Left ventricle myocardium inferior (tissue), 1 donor: ENCODE measurements at regions not wholly inside any gene's neighbourhood (a gene's known extent, or its start where the extent isn't known, plus 50 kb on each side); places are given as distances from the start of the nearest gene placed in this dataset.

Experiments used
- DNase-seq: peaks from one replicate; pipeline ENCODE4 v3.0.0-alpha.2; 2020
- H3K27ac ChIP-seq: fragments of 200-600 bp; replicated peaks from 2 replicates; pipeline ENCODE4 v1.8.0; 2021
- H3K27me3 ChIP-seq: fragments of 200-600 bp; 2 replicates; pipeline ENCODE4 v1.8.0; 2021; ENCODE audit warnings: low read depth
- H3K36me3 ChIP-seq: fragments of 200-600 bp; 2 replicates; pipeline ENCODE4 v1.8.0; 2021
- H3K4me1 ChIP-seq: fragments of 200-600 bp; 2 replicates; pipeline ENCODE4 v1.8.0; 2021
- H3K4me3 ChIP-seq: fragments of 200-600 bp; 2 replicates; pipeline ENCODE4 v1.8.0; 2021; ENCODE audit warnings: mild to moderate bottlenecking, moderate library complexity
- H3K9me3 ChIP-seq: fragments of 200-600 bp; replicated peaks from 2 replicates; pipeline ENCODE4 v1.8.0; 2021
- intact Hi-C: fragments of 100-400 bp; cut with micrococcal nuclease; formaldehyde crosslinking; loops from one replicate; pipeline ENCODE4 v1.11.0; 2022
- TF ChIP-seq, protein P1 (sequence below): fragments of 200-600 bp; IDR thresholded peaks from 2 replicates; pipeline ENCODE4 v1.8.0; 2021; ENCODE audit warnings: antibody characterized with exemption, mild to moderate bottlenecking, borderline replicate concordance
- donor health status: DM: no; HTN: yes; CAD: no; lungs with severe emphysema.

DNA sequence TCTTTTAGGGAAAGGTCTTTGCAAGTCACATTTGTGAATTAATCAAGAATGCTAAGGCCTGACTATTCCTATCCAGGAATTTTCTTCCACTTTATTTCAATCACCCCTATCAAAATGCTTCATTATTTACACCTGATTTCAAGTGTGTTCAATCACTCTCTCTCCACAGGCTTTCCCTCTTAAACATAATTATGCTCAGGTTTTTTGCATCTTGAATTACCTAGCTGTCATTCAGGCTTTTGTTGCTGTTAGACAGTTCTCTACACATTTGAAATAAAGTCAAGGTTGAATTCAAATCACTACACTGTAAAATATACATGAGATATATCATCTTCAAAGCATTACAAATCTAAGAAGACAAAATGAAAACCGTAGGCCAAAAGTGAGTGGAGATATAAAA is 941.3 kb upstream of the SLITRK1 start:
- H3K36me3 ChIP-seq: no peaks in the 10 kb centered on the region
- intact Hi-C loops: no loop called here

DNA sequence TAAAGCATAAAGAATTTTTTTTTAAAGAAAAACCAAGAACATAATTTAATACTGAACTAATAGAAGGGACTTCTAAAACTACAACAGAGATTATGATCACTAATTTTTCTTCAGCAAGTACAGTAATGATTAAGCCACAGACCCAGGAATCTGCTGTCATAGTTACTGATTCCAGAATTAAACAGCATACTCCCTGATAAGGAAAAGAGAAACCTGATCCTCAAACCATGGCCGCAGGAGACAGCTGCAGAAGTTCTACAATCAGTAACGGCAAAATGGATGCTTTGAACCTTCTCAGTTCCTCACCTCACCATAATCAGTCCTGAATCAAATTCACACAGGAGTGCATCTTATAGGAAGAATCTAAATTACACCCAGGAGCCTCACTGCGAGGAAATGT is 939.0 kb upstream of the SLITRK1 start:
- no peaks in the 10 kb centered on the region for H3K27me3 ChIP-seq
- no peaks in the 10 kb centered on the region for H3K4me1 ChIP-seq
- peaks cover 5% of the 10 kb centered on the region for H3K9me3 ChIP-seq
- intact Hi-C loops: no loop called here
- TF ChIP-seq, protein P1, sequence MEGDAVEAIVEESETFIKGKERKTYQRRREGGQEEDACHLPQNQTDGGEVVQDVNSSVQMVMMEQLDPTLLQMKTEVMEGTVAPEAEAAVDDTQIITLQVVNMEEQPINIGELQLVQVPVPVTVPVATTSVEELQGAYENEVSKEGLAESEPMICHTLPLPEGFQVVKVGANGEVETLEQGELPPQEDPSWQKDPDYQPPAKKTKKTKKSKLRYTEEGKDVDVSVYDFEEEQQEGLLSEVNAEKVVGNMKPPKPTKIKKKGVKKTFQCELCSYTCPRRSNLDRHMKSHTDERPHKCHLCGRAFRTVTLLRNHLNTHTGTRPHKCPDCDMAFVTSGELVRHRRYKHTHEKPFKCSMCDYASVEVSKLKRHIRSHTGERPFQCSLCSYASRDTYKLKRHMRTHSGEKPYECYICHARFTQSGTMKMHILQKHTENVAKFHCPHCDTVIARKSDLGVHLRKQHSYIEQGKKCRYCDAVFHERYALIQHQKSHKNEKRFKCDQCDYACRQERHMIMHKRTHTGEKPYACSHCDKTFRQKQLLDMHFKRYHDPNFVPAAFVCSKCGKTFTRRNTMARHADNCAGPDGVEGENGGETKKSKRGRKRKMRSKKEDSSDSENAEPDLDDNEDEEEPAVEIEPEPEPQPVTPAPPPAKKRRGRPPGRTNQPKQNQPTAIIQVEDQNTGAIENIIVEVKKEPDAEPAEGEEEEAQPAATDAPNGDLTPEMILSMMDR: no peak
- H3K27ac ChIP-seq: no peak overlapping the region
- DNase-seq: no peak
- H3K4me3 ChIP-seq: no peak overlapping the region
- H3K36me3 ChIP-seq: no peaks in the 10 kb centered on the region

More for the DNA sequence above, 941.3 kb upstream of the SLITRK1 start:
- Histone ChIP-seq H3K9me3 (peaks cover 5% of the 10 kb centered on the region), H3K4me1 (no peaks in the 10 kb centered on the region), H3K4me3 (no peak overlapping the region), H3K27ac (no peak overlapping the region), H3K27me3 (no peaks in the 10 kb centered on the region)
- TF ChIP-seq, protein P1: no peak
- DNase-seq: no peak

DNA sequence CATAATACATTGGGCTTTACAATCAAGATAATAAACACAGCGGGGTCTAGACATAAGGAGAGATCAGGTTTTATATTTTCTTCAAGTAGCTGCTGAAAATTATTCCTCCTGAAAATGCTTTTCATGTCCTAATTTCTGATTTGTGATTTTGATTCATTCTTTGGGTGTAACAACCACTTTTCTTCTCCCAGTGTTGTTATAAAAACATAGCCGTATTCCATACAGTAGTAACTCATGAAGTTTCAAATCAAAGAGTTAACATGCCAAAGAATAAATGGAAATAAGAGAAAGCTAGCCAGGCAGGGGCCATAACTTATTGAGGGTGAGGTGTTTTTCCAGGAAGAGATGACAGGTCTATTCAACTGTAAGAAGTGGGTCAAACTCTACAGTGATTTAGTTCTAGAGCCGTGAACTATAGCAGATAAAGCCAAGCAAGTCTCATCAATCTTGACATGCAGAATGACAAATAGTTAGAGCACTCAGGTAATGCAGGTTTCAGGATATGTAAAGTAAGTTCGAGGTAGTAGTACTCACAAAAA is 934.4 kb upstream of the SLITRK1 start:
- H3K27ac ChIP-seq: no peak overlapping the region
- H3K9me3 ChIP-seq: peaks cover 5% of the 10 kb centered on the region
- no peaks in the 10 kb centered on the region for H3K27me3 ChIP-seq
- H3K4me3 ChIP-seq: no peak overlapping the region
- H3K4me1 ChIP-seq: no peaks in the 10 kb centered on the region
- intact Hi-C loops: no loop called here
- no peak for DNase-seq
- TF ChIP-seq, protein P1: no peak
- H3K36me3 ChIP-seq: no peaks in the 10 kb centered on the region

DNA sequence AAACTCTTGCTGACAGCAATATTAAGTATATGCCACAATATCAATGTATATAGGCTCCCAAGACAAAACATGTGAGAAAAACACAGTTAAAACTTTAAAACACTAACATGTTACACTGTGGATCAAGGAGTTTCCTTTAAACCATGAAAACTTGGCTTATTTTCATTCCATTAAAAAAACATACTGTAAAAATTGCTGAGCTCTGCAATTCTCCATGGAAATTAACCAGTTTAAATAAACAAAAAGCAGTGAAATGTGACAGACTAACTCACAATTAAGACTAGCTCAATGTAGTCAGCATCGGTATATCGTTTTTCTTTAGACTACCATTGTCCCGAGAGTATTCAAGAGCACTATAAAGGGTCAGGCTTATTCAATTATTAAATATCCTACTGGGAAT is 930.5 kb upstream of the SLITRK1 start:
- Histone ChIP-seq H3K4me3 (no peak overlapping the region), H3K27me3 (no peaks in the 10 kb centered on the region), H3K4me1 (no peaks in the 10 kb centered on the region), H3K27ac (no peak overlapping the region), H3K36me3 (no peaks in the 10 kb centered on the region), H3K9me3 (no peaks in the 10 kb centered on the region)
- TF ChIP-seq, protein P1: no peak
- intact Hi-C loops: no loop called here
- DNase-seq: no peak

DNA sequence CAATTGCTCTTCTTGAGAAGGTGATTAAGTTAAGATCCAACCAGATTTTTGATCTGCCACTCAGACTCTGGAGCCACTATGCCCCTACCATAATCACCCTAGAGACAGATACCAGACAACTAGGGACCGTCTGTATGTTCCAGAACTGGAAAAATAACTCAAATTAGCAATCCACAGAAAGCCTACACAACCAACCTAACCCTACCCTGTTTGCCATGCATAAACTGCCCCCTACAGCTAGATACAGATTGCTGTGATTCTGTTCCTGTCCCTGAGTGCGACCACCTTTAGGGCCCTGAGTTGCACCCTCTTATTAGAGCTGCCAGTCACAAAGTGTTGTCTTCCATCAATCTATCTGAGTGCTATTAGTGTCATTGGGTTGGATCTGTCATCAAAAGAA is 929.8 kb upstream of the SLITRK1 start:
- Histone ChIP-seq H3K9me3 (no peaks in the 10 kb centered on the region), H3K36me3 (no peaks in the 10 kb centered on the region), H3K4me3 (no peak overlapping the region), H3K27ac (no peak overlapping the region), H3K4me1 (no peaks in the 10 kb centered on the region), H3K27me3 (no peaks in the 10 kb centered on the region)
- TF ChIP-seq, protein P1: no peak
- intact Hi-C loops: no loop called here
- no peak for DNase-seq

DNA sequence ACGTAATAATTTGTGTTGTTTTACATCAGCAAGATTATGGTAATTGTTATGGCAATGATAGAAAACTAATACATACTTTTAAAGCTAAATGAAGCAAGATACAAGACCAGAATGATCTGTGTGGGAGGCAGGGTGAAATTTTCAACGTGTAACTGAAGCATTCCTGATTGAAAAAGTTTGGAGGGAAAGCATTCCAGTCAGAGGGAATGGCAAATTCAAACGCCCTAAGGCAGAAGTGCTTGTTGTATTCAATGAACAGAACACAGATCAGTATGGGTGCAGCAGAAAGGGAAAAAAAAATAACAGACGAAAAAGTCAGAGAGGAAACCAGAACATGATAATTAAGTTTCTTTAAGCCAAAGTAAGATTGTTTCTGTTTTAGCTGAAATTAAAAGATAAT is 928.5 kb upstream of the SLITRK1 start:
- TF ChIP-seq, protein P1: no peak
- no peak overlapping the region for H3K27ac ChIP-seq
- no peaks in the 10 kb centered on the region for H3K4me1 ChIP-seq
- no peak overlapping the region for H3K4me3 ChIP-seq
- DNase-seq: no peak
- H3K27me3 ChIP-seq: no peaks in the 10 kb centered on the region
- intact Hi-C loops: no loop called here
- no peaks in the 10 kb centered on the region for H3K9me3 ChIP-seq
- H3K36me3 ChIP-seq: no peaks in the 10 kb centered on the region
